IMR-90 (cell line): ENCODE measurements at regions not wholly inside any gene's neighbourhood (a gene's known extent, or its start where the extent isn't known, plus 50 kb on each side); places are given as distances from the start of the nearest gene placed in this dataset.

Experiments
- ATAC-seq: fragments of 200-7000 bp; cut with Tn5 transposase; 2 replicates; pipeline ENCODE4 v1.9.1; 2020; ENCODE audit warnings: low read depth, mild to moderate bottlenecking, moderate library complexity
- BruUV-seq: library from RNA; stranded (reverse); fragments of 400-500 nt; replicated peaks from 2 replicates; lab custom pipeline; 2021; lab: Mats Ljungman, UMichigan
- CTCF ChIA-PET: fragments of 300-600 bp; formaldehyde crosslinking; extraction: SDS; loops from one replicate; lab custom pipeline; 2021; ENCODE audit warnings: antibody characterized with exemption; lab: Yijun Ruan, JAX
- POLR2A ChIA-PET: fragments of 300-600 bp; sonication (Branson Sonifier 250); formaldehyde crosslinking; loops from one replicate; lab custom pipeline; 2022; ENCODE audit warnings: antibody characterized with exemption; ENCODE audit not compliant: unreplicated experiment; lab: Charles Lee
- DNase-seq: peaks from one replicate; pipeline ENCODE4 v3.0.0; 2013
- H2AFZ ChIP-seq: replicated peaks from 2 replicates; pipeline ENCODE3; 2013; ENCODE audit warnings: low read length, mild to moderate bottlenecking; ENCODE audit not compliant: poor library complexity
- H2AK5ac ChIP-seq: 2 replicates; pipeline ENCODE4 v1.6.1; 2013; ENCODE audit warnings: low read depth, low read length, inconsistent platforms
- H2AK9ac ChIP-seq: replicated peaks from 2 replicates; pipeline ENCODE3; 2013; ENCODE audit warnings: mild to moderate bottlenecking, low read depth, low read length, moderate library complexity; ENCODE audit not compliant: poor library complexity
- H2BK120ac ChIP-seq: 2 replicates; pipeline ENCODE4 v1.6.1; 2013; ENCODE audit warnings: low read depth, low read length, inconsistent platforms
- H2BK15ac ChIP-seq: 3 replicates; pipeline ENCODE4 v1.6.1; 2013; ENCODE audit warnings: low read depth, low read length, inconsistent platforms
- H2BK20ac ChIP-seq: 2 replicates; pipeline ENCODE4 v1.6.1; 2013; ENCODE audit warnings: low read depth, mild to moderate bottlenecking, inconsistent platforms, low read length, moderate library complexity
- H2BK5ac ChIP-seq: 2 replicates; pipeline ENCODE4 v1.6.1; 2013; ENCODE audit warnings: mild to moderate bottlenecking, low read depth, low read length, inconsistent platforms; ENCODE audit not compliant: poor library complexity, severe bottlenecking
- H3K14ac ChIP-seq: replicated peaks from 2 replicates; pipeline ENCODE4 v1.6.1; 2013; ENCODE audit warnings: low read depth, low read length, inconsistent platforms
- H3K18ac ChIP-seq: 2 replicates; pipeline ENCODE4 v1.6.1; 2013; ENCODE audit warnings: low read depth, low read length, control low read depth
- H3K23ac ChIP-seq: 2 replicates; pipeline ENCODE4 v1.6.1; 2013; ENCODE audit warnings: low read depth, low read length, inconsistent platforms
- H3K27ac ChIP-seq: 2 replicates; pipeline ENCODE4 v1.5.1; 2013; ENCODE audit warnings: mild to moderate bottlenecking, control low read depth, low read length; ENCODE audit not compliant: insufficient read depth
- H3K27me3 ChIP-seq: 2 replicates; pipeline ENCODE4 v1.6.1; 2013; ENCODE audit warnings: low read length; ENCODE audit not compliant: control insufficient read depth, insufficient read depth
- H3K36me3 ChIP-seq: 2 replicates; pipeline ENCODE4 v1.6.1; 2013; ENCODE audit warnings: low read length, mixed read lengths; ENCODE audit not compliant: control insufficient read depth, insufficient read depth
- H3K4ac ChIP-seq: 2 replicates; pipeline ENCODE4 v1.6.1; 2013; ENCODE audit warnings: low read depth, low read length, inconsistent platforms
- H3K4me1 ChIP-seq: 2 replicates; pipeline ENCODE4 v1.6.1; 2013; ENCODE audit warnings: low read length, mixed read lengths; ENCODE audit not compliant: control insufficient read depth, insufficient read depth
- H3K4me2 ChIP-seq: 2 replicates; pipeline ENCODE4 v1.6.1; 2013; ENCODE audit warnings: low read depth, mild to moderate bottlenecking, control low read depth, low read length, moderate library complexity
- H3K4me3 ChIP-seq: 2 replicates; pipeline ENCODE4 v1.5.1; 2013; ENCODE audit warnings: low read depth, mild to moderate bottlenecking, control low read depth, low read length, moderate library complexity; ENCODE audit not compliant: insufficient read depth
- H3K56ac ChIP-seq: 2 replicates; pipeline ENCODE4 v1.6.1; 2013; ENCODE audit warnings: low read length, inconsistent platforms; ENCODE audit not compliant: insufficient read depth; ENCODE audit errors: extremely low read depth
- H3K79me1 ChIP-seq, 2 experiments: 2 replicates each; pipeline ENCODE4 v1.6.1; 2013; ENCODE audit warnings: low read length in 2 of 2, inconsistent platforms in 1 of 2, low read depth in 1 of 2
- H3K9ac ChIP-seq: 2 replicates; pipeline ENCODE4 v1.6.1; 2013; ENCODE audit warnings: low read depth, low read length, control low read depth
- H3K9me1 ChIP-seq: 2 replicates; pipeline ENCODE4 v1.6.1; 2013; ENCODE audit warnings: low read length, inconsistent platforms; ENCODE audit not compliant: insufficient read depth
- H3K9me3 ChIP-seq: 2 replicates; pipeline ENCODE4 v1.6.1; 2013; ENCODE audit warnings: low read length; ENCODE audit not compliant: control insufficient read depth, insufficient read depth
- H4K20me1 ChIP-seq: 2 replicates; pipeline ENCODE4 v1.6.1; 2013; ENCODE audit warnings: low read length, inconsistent platforms; ENCODE audit not compliant: insufficient read depth
- H4K5ac ChIP-seq: 2 replicates; pipeline ENCODE4 v1.6.1; 2013; ENCODE audit warnings: mild to moderate bottlenecking, low read depth, low read length, control low read depth
- H4K8ac ChIP-seq, 2 experiments: 2 replicates each; pipeline ENCODE4 v1.6.1; 2013; ENCODE audit warnings: low read depth in 2 of 2, low read length in 2 of 2, control low read depth in 1 of 2, inconsistent platforms in 1 of 2
- H4K91ac ChIP-seq: 2 replicates; pipeline ENCODE4 v1.6.1; 2013; ENCODE audit warnings: low read depth, low read length, inconsistent platforms; ENCODE audit not compliant: insufficient read depth
- BHLHE40 ChIP-seq: fragments of 150-350 bp; IDR thresholded peaks from 2 replicates; pipeline ENCODE4 v1.6.1; 2016; ENCODE audit warnings: mild to moderate bottlenecking, low read depth, low read length
- CHD1 ChIP-seq: IDR thresholded peaks from 2 replicates; pipeline ENCODE4 v1.6.1; 2012; ENCODE audit warnings: low read depth, low read length, improper control_type of control experiment
- ELK1 ChIP-seq: fragments of 150-350 bp; IDR thresholded peaks from 2 replicates; pipeline ENCODE4 v1.6.1; 2016; ENCODE audit warnings: low read depth, mild to moderate bottlenecking, low read length, moderate library complexity, borderline replicate concordance
- FOS ChIP-seq: fragments of 150-350 bp; IDR thresholded peaks from 2 replicates; pipeline ENCODE4 v1.6.1; 2016; ENCODE audit warnings: low read depth, low read length
- MAFK ChIP-seq: IDR thresholded peaks from 2 replicates; pipeline ENCODE4 v1.6.1; 2012; ENCODE audit warnings: low read depth, low read length, improper control_type of control experiment
- MAZ ChIP-seq: IDR thresholded peaks from 2 replicates; pipeline ENCODE4 v1.6.1; 2012; ENCODE audit warnings: low read depth, mild to moderate bottlenecking, low read length, improper control_type of control experiment, moderate library complexity, borderline replicate concordance
- MXI1 ChIP-seq: IDR thresholded peaks from 2 replicates; pipeline ENCODE4 v1.6.1; 2012; ENCODE audit warnings: low read depth, mild to moderate bottlenecking, low read length, moderate library complexity, borderline replicate concordance
- RAD21 ChIP-seq: IDR thresholded peaks from 2 replicates; pipeline ENCODE4 v1.6.1; 2012; ENCODE audit warnings: low read length, improper control_type of control experiment
- RCOR1 ChIP-seq: IDR thresholded peaks from 2 replicates; pipeline ENCODE4 v1.6.1; 2012; ENCODE audit warnings: mild to moderate bottlenecking, low read length, improper control_type of control experiment; ENCODE audit not compliant: insufficient replicate concordance
- SMC3 ChIP-seq: fragments of 150-350 bp; IDR thresholded peaks from 2 replicates; pipeline ENCODE4 v1.6.1; 2016; ENCODE audit warnings: low read depth, mild to moderate bottlenecking, antibody characterized with exemption, low read length, moderate library complexity
- WGBS, 2 experiments: methylation state at CpG; one replicate each; pipeline versions ENCODE4 v1.1.5 to v1.1.7; 2013; ENCODE audit warnings: missing lambda C conversion rate in 2 of 2; ENCODE audit not compliant: insufficient read length in 1 of 2; ENCODE audit errors: extremely low coverage in 2 of 2; 5-methylcytosine and 5-hydroxymethylcytosine counted together
- dilution Hi-C: fragments of 300-500 bp; cut with HindIII; formaldehyde crosslinking; loops from one replicate; pipeline ENCODE4 v1.14.3; 2018; ENCODE audit warnings: low sequenced_read_pairs; ENCODE audit not compliant: unreplicated experiment
- in situ Hi-C: fragments of 300-500 bp; cut with MboI; formaldehyde crosslinking; loops from 3 replicates; pipeline ENCODE4 v1.14.3; 2019; ENCODE audit warnings: low sequenced_read_pairs, inconsistent platforms, mixed read lengths
- intact Hi-C: fragments of 100-400 bp; cut with micrococcal nuclease; formaldehyde crosslinking; loops from 2 replicates; pipeline ENCODE4 v1.10.0; 2022

GRCh38 chr1:101181930-101182329 lies 54.9 kb upstream of the S1PR1 start:
- no peak overlapping the region for H3K4me2 ChIP-seq
- peak overlapping the region; percentile 82 for H2BK120ac ChIP-seq
- peak overlapping the region; percentile 25 for H2BK5ac ChIP-seq
- H3K79me1 ChIP-seq = no peaks in the 10 kb centered on the region
- peaks cover 10% of the 10 kb centered on the region for H3K4me1 ChIP-seq
- no peaks in the 10 kb centered on the region for H3K9me3 ChIP-seq
- TF ChIP-seq FOS = no peak
- no peak for TF ChIP-seq MAZ
- no peak for TF ChIP-seq BHLHE40
- no peak for TF ChIP-seq MXI1
- TF ChIP-seq RAD21 = no peak
- no peak for TF ChIP-seq SMC3
- TF ChIP-seq MAFK = no peak
- TF ChIP-seq CHD1 = no peak
- TF ChIP-seq RCOR1 = no peak
- TF ChIP-seq ELK1 = no peak
- ChIA-PET CTCF (interaction anchor here (1.0 kb wide), 1 partner anchor 127 kb away, joined by 3 read pairs; no protein-coding TSS in a partner anchor), POLR2A (no interaction called here)
- peak overlapping the region; percentile 42 for H3K4ac ChIP-seq
- intact Hi-C loops (loop anchor here (5.0 kb wide), 1 partner anchor 55 kb away; the partner anchor contains the start of gene S1PR1), in situ Hi-C loops (no loop called here), dilution Hi-C loops (no loop called here)
- no peak overlapping the region for H3K27ac ChIP-seq
- no peaks in the 10 kb centered on the region for H3K27me3 ChIP-seq
- H4K5ac ChIP-seq = peak overlapping the region; percentile 27; the same call in 1 of the 2 replicates
- peak overlapping the region; percentile 20; the same call in 1 of the 2 replicates for H3K14ac ChIP-seq
- DNase-seq = peak; percentile 75
- H3K56ac ChIP-seq = no peak overlapping the region
- no peaks in the 10 kb centered on the region for H3K36me3 ChIP-seq
- H3K9ac ChIP-seq = no peak overlapping the region
- ATAC-seq = peak; percentile 70
- H4K20me1 ChIP-seq = no peaks in the 10 kb centered on the region
- peak overlapping the region; percentile 72 for H2AFZ ChIP-seq
- H4K91ac ChIP-seq = peak overlapping the region; percentile 65; the same call in 1 of the 2 replicates
- H4K8ac ChIP-seq = peak overlapping the region; percentile 49 to 80; a peak in 3 of 4 replicates
- 0 out of 2 replicates have a peak overlapping the region, but pooled peaks have one; percentile 36 for H3K23ac ChIP-seq
- no TSS peak for BruUV-seq
- no peak overlapping the region for H2AK9ac ChIP-seq
- peak overlapping the region; percentile 45; the same call in 1 of the 2 replicates for H3K18ac ChIP-seq
- H2AK5ac ChIP-seq = peak overlapping the region; percentile 18; the same call in 1 of the 2 replicates
- peak overlapping the region; percentile 70 for H2BK20ac ChIP-seq
- 91% methylated on average over 2 of the region's 5 CpGs; no CpG with 5 or more reads in 1 of the 2 experiments for WGBS, 2 experiments
- H2BK15ac ChIP-seq = peak overlapping the region; percentile 79; the same call in 2 of the 3 replicates
- no peak overlapping the region for H3K4me3 ChIP-seq
- peaks cover 8% of the 10 kb centered on the region for H3K9me1 ChIP-seq
